Ishikawa (cell line): ENCODE measurements at regions not wholly inside any gene's neighbourhood (a gene's known extent, or its start where the extent isn't known, plus 50 kb on each side); places are given as distances from the start of the nearest gene placed in this dataset.

Source experiments
- CEBPB ChIP-seq: IDR thresholded peaks from 2 replicates; pipeline ENCODE4 v1.6.1; 2012
- EP300 ChIP-seq: IDR thresholded peaks from 2 replicates; pipeline ENCODE4 v1.6.1; 2012; ENCODE audit warnings: borderline replicate concordance
- NFIC ChIP-seq: IDR thresholded peaks from 2 replicates; pipeline ENCODE4 v1.6.1; 2012
- TAF1 ChIP-seq: IDR thresholded peaks from 2 replicates; pipeline ENCODE4 v1.6.1; 2012; ENCODE audit warnings: low read depth, mild to moderate bottlenecking
- TEAD4 ChIP-seq: IDR thresholded peaks from 2 replicates; pipeline ENCODE4 v1.6.1; 2012
- ZBTB7A ChIP-seq: IDR thresholded peaks from 2 replicates; pipeline ENCODE4 v1.6.1; 2012; ENCODE audit warnings: low read depth

GRCh38 chr3:53948174-53948573, 56.5 kb upstream of the SELENOK start:
- no peak for TF ChIP-seq EP300
- no peak for TF ChIP-seq CEBPB
- no peak for TF ChIP-seq ZBTB7A
- TF ChIP-seq TAF1 = no peak
- TF ChIP-seq NFIC = no peak
- TF ChIP-seq TEAD4 = no peak
